ENCODE measurements at regions not wholly inside any gene's neighbourhood (a gene's known extent, or its start where the extent isn't known, plus 50 kb on each side); places are given as distances from the start of the nearest gene placed in this dataset.

DNA sequence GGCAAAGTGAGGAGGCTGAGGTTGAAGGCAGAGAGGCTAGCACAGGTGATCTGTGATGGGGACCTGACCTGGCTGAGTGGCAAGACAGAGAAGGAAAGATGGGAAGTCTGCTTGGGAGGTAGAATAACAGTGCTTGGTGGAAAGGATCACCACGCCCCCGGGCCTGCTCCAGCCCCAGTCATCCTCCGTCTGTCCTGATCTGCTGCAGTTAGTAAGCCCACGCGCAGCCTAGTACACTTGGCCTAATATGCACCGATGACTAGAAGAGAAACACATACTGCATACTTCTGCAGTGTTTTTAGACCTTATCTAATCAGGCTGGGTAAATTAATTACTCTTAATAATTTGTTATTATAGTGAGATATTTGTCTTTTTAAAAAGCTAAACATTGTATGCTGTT lies 103.7 kb upstream of the KLF3 start (continued):
- TF ChIP-seq, protein P1, sequence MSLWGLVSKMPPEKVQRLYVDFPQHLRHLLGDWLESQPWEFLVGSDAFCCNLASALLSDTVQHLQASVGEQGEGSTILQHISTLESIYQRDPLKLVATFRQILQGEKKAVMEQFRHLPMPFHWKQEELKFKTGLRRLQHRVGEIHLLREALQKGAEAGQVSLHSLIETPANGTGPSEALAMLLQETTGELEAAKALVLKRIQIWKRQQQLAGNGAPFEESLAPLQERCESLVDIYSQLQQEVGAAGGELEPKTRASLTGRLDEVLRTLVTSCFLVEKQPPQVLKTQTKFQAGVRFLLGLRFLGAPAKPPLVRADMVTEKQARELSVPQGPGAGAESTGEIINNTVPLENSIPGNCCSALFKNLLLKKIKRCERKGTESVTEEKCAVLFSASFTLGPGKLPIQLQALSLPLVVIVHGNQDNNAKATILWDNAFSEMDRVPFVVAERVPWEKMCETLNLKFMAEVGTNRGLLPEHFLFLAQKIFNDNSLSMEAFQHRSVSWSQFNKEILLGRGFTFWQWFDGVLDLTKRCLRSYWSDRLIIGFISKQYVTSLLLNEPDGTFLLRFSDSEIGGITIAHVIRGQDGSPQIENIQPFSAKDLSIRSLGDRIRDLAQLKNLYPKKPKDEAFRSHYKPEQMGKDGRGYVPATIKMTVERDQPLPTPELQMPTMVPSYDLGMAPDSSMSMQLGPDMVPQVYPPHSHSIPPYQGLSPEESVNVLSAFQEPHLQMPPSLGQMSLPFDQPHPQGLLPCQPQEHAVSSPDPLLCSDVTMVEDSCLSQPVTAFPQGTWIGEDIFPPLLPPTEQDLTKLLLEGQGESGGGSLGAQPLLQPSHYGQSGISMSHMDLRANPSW (CRISPR knock-in tag; conservative IDR thresholded peaks at IDR 0.05; ENCODE audit: low read depth): no peak
- TF ChIP-seq GTF2I (CRISPR knock-in tag; conservative IDR thresholded peaks at IDR 0.05) (no peak), CBFB (CRISPR knock-in tag; IDR thresholded peaks at IDR 0.05; ENCODE audit: low read depth) (no peak), NFE2L1 (CRISPR knock-in tag; IDR thresholded peaks at IDR 0.05) (no peak), ZNF396 (CRISPR knock-in tag; IDR thresholded peaks at IDR 0.05; ENCODE audit: borderline replicate concordance) (no peak), MYBL2 (CRISPR knock-in tag; IDR thresholded peaks at IDR 0.05) (no peak), GRHL2 (CRISPR knock-in tag; IDR thresholded peaks at IDR 0.05; ENCODE audit: insufficient replicate concordance, severe bottlenecking) (no peak), ZBTB21 (CRISPR knock-in tag; IDR thresholded peaks at IDR 0.05; ENCODE audit: borderline replicate concordance) (no peak), ZNF138 (CRISPR knock-in tag; conservative IDR thresholded peaks at IDR 0.05) (no peak), ZNF121 (CRISPR knock-in tag; IDR thresholded peaks at IDR 0.05) (no peak), ETV6 (CRISPR knock-in tag; IDR thresholded peaks at IDR 0.05) (no peak), NFYB (CRISPR knock-in tag; conservative IDR thresholded peaks at IDR 0.05; ENCODE audit: low read depth) (no peak), RELA (CRISPR knock-in tag; IDR thresholded peaks at IDR 0.05; ENCODE audit: borderline replicate concordance) (no peak)
- TF ChIP-seq, protein P2, sequence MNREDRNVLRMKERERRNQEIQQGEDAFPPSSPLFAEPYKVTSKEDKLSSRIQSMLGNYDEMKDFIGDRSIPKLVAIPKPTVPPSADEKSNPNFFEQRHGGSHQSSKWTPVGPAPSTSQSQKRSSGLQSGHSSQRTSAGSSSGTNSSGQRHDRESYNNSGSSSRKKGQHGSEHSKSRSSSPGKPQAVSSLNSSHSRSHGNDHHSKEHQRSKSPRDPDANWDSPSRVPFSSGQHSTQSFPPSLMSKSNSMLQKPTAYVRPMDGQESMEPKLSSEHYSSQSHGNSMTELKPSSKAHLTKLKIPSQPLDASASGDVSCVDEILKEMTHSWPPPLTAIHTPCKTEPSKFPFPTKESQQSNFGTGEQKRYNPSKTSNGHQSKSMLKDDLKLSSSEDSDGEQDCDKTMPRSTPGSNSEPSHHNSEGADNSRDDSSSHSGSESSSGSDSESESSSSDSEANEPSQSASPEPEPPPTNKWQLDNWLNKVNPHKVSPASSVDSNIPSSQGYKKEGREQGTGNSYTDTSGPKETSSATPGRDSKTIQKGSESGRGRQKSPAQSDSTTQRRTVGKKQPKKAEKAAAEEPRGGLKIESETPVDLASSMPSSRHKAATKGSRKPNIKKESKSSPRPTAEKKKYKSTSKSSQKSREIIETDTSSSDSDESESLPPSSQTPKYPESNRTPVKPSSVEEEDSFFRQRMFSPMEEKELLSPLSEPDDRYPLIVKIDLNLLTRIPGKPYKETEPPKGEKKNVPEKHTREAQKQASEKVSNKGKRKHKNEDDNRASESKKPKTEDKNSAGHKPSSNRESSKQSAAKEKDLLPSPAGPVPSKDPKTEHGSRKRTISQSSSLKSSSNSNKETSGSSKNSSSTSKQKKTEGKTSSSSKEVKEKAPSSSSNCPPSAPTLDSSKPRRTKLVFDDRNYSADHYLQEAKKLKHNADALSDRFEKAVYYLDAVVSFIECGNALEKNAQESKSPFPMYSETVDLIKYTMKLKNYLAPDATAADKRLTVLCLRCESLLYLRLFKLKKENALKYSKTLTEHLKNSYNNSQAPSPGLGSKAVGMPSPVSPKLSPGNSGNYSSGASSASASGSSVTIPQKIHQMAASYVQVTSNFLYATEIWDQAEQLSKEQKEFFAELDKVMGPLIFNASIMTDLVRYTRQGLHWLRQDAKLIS (CRISPR knock-in tag; IDR thresholded peaks at IDR 0.05; ENCODE audit: borderline replicate concordance): no peak

DNA sequence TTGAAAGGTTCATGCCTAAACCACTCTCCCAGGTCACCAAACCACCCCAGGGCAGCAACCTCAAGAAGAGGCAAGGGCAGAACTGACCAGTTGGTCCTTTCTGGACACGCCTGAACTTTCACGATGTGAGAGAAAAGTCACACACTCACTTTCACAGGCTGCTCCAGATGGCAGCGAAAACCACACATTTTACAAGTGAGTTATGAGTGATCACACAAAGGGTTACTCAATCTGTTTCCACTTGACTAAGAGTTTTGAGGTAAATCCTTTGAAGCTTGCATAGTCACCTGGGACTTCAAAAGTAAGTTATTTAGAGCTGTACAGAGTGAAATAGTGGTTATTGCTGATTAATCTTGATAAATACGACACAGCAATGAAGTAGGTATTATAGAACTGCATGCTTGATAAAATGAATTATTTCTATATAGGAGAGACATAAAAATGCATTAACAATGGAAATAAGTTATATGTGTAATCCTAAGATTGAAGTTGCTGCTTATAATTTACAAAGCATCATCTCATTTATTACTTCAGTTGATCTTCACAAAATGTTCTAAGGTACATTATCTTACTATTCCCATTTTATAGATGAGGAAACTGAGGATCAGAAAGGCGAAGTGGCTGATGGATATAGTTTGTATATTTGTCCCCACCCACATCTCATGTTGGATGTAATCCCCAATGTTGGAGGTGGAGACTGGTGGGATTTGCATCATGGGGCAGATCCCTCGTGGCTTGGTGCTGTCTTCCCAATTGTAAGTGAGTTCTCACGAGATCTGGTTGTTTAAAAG lies 103.0 kb upstream of the KLF3 start:
- POLR2A ChIA-PET: no interaction called here
- no peak for ATAC-seq
- CTCF ChIA-PET: no interaction called here
- TF ChIP-seq SP1 (CRISPR knock-in tag; conservative IDR thresholded peaks at IDR 0.05) (no peak), CBFB (CRISPR knock-in tag; IDR thresholded peaks at IDR 0.05; ENCODE audit: low read depth) (no peak), NFYB (CRISPR knock-in tag; conservative IDR thresholded peaks at IDR 0.05; ENCODE audit: low read depth) (no peak), FOXJ3 (CRISPR knock-in tag; IDR thresholded peaks at IDR 0.05; ENCODE audit: borderline replicate concordance) (no peak), PRRX2 (CRISPR knock-in tag; IDR thresholded peaks at IDR 0.05) (no peak), CREB1 (CRISPR knock-in tag; IDR thresholded peaks at IDR 0.05) (no peak), ELF4 (CRISPR knock-in tag; IDR thresholded peaks at IDR 0.05; ENCODE audit: low read depth) (no peak), ZNF263 (CRISPR knock-in tag; IDR thresholded peaks at IDR 0.05; ENCODE audit: low read depth) (no peak), ESRRA (CRISPR knock-in tag; IDR thresholded peaks at IDR 0.05; ENCODE audit: borderline replicate concordance) (no peak), GTF2I (CRISPR knock-in tag; conservative IDR thresholded peaks at IDR 0.05) (no peak)
- TF ChIP-seq, protein P3, sequence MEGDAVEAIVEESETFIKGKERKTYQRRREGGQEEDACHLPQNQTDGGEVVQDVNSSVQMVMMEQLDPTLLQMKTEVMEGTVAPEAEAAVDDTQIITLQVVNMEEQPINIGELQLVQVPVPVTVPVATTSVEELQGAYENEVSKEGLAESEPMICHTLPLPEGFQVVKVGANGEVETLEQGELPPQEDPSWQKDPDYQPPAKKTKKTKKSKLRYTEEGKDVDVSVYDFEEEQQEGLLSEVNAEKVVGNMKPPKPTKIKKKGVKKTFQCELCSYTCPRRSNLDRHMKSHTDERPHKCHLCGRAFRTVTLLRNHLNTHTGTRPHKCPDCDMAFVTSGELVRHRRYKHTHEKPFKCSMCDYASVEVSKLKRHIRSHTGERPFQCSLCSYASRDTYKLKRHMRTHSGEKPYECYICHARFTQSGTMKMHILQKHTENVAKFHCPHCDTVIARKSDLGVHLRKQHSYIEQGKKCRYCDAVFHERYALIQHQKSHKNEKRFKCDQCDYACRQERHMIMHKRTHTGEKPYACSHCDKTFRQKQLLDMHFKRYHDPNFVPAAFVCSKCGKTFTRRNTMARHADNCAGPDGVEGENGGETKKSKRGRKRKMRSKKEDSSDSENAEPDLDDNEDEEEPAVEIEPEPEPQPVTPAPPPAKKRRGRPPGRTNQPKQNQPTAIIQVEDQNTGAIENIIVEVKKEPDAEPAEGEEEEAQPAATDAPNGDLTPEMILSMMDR (IDR thresholded peaks at IDR 0.05): no peak
- TF ChIP-seq, protein P4, sequence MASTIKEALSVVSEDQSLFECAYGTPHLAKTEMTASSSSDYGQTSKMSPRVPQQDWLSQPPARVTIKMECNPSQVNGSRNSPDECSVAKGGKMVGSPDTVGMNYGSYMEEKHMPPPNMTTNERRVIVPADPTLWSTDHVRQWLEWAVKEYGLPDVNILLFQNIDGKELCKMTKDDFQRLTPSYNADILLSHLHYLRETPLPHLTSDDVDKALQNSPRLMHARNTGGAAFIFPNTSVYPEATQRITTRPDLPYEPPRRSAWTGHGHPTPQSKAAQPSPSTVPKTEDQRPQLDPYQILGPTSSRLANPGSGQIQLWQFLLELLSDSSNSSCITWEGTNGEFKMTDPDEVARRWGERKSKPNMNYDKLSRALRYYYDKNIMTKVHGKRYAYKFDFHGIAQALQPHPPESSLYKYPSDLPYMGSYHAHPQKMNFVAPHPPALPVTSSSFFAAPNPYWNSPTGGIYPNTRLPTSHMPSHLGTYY (CRISPR knock-in tag; IDR thresholded peaks at IDR 0.05): no peak
- TF ChIP-seq, protein P5, sequence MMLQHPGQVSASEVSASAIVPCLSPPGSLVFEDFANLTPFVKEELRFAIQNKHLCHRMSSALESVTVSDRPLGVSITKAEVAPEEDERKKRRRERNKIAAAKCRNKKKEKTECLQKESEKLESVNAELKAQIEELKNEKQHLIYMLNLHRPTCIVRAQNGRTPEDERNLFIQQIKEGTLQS (CRISPR knock-in tag; conservative IDR thresholded peaks at IDR 0.05): no peak
- TF ChIP-seq, protein P6, sequence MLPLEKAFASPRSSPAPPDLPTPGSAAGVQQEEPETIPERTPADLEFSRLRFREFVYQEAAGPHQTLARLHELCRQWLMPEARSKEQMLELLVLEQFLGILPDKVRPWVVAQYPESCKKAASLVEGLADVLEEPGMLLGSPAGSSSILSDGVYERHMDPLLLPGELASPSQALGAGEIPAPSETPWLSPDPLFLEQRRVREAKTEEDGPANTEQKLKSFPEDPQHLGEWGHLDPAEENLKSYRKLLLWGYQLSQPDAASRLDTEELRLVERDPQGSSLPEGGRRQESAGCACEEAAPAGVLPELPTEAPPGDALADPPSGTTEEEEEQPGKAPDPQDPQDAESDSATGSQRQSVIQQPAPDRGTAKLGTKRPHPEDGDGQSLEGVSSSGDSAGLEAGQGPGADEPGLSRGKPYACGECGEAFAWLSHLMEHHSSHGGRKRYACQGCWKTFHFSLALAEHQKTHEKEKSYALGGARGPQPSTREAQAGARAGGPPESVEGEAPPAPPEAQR (CRISPR knock-in tag; IDR thresholded peaks at IDR 0.05): no peak
- DNase-seq (ENCODE audit: low spot score): no peak
- peaks cover 6% of the 10 kb centered on the region for H3K27me3 Mint-ChIP-seq (ENCODE audit: low read depth)
- H3K4me3 Mint-ChIP-seq: no peak overlapping the region
- peaks cover 8% of the 10 kb centered on the region for H3K9me3 Mint-ChIP-seq
- peaks cover 20% of the 10 kb centered on the region for H3K4me1 Mint-ChIP-seq
- H3K27ac Mint-ChIP-seq: no peak overlapping the region
- H3K36me3 Mint-ChIP-seq: 0 out of 2 replicates have a peak, but pooled peaks cover 1% of the 10 kb centered on the region
